CD1c-positive myeloid dendritic cell (primary cell): ENCODE measurements at regions not wholly inside any gene's neighbourhood (a gene's known extent, or its start where the extent isn't known, plus 50 kb on each side); places are given as distances from the start of the nearest gene placed in this dataset.
"Not testable (repeated sequence)": the region's sequence is repeated elsewhere in the genome, so short reads cannot be mapped to it uniquely, and the experiment has no call there.

ENCODE experiments used
- DNase-seq: peaks from one replicate; pipeline ENCODE4 v3.0.0-alpha.2; 2016; ENCODE audit errors: extremely low spot score

DNA sequence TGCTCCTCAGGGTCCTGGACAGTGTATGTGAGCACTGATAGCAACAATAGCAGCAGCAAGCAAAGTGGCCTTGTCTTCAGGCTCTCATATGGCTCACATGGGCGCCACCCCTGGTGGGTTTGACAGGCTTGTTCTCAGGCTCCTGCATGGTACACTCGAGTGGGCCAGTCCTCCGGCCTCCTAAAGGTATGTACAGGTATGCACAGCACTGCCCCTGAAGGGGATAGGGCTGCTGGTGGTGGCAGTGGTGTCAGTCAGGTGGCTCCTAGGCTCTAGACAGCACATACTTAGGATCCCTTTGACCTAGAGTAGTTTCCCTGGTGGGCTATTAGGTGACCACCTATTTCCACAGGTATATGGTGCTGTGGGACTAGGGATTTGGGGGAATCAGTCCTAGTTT, 79.8 kb downstream of the LGALS9B start:
- DNase-seq: not testable (repeated sequence)

DNA sequence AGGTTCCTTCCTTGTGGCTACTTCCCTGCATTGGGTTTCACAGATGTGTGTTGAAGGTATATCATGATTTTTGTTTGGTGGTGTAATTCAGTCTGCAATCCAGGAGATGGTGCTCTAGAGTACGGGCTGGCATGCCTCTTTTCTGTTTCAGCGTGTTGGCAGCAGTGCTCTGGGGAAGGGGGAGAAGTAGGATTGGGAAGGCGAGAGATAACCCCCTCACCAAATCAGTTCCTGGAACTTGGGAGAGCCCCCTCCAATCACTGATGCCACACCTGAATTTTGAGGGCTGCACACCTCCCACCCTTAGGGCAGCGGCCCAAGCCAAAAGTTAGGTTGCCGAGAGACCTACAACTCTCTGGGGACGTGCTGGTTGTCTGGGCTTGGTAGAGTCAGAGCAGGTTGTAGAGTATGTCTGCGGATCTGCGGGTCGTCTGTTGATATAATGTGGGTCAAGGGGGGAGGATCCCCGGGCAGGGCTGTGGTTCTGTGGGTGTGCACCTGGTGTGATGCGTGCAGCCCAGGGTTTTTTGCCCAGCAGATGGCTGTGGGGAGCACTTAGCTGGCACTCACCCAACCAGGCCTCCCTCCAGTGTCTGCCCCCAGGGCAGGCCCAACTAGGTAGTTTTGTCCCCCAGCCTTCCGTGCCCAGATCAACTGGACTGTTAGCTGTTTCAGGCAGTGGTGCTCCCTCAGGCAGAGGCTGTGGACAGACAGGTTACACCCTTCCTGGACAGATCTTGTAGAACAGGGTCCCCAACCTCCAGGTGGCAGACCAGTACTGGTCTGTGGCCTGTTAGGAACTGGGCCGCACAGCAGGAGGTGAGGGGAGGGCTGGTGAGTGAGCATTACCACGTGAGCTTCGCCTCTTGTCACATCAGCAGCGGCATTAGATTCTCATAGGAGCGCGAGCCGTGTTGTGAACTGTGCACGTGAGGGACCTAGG, 85.7 kb downstream of the LGALS9B start:
- peak; percentile 52 for DNase-seq

DNA sequence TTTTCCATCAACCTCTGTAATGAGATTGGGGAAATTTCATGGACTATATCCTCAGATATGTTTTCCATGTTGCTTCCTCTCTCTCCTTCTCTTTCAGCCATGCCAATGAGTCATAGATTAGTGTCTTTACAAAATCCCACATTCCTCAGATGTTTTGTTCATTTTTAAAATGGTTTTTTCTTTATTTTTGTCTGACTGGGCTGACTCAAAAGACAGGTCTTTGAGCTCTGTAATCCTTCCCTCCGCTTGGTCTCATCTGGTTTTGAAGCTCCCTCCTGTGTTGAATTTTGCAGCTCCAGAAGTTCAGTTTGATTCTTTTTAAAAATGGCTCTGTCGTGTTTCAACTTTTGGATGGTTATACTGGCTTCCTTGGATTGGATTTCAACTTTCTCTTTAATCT, 86.7 kb downstream of the LGALS9B start:
- DNase-seq: not testable (repeated sequence)

DNA sequence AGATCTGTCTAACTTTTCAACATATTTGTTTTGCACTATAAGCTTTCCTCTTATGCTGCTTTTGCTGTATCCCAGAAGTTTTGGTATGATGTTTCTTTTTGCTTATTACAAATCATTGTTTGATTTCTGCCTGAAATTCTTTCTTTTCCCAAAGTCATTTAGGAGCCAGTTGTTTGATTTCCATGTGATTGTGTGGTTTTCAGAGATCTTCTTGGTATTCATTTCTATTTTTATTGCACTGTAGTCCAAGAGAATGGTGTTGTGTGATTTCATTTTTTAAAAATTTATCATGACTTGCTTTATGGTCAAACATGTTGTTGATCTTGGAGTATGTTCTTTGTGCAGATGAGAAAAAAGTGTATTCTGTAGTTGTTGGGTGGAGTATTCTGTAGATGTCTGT, 88.1 kb downstream of the LGALS9B start:
- DNase-seq: not testable (repeated sequence)

DNA sequence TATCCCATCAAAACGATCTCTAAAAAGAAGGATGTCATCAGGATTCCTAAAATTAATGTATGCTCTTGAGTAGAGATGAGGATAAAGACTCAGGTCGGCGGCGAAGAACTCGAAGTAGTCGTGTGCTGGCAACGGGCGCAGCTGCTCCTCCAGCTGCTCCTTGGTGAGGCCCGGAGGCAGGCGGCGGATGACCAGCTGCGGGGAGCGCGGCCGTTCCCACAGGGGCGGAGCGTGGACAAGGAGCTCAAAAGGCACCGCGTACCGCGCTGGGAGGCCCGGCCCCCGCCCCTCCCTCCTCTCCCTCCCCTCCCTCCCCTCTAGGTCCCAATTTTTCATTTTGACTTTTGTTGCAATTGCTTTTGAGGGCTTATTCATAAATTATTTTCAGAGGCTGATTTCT, 90.7 kb downstream of the LGALS9B start:
- not testable (repeated sequence) for DNase-seq

DNA sequence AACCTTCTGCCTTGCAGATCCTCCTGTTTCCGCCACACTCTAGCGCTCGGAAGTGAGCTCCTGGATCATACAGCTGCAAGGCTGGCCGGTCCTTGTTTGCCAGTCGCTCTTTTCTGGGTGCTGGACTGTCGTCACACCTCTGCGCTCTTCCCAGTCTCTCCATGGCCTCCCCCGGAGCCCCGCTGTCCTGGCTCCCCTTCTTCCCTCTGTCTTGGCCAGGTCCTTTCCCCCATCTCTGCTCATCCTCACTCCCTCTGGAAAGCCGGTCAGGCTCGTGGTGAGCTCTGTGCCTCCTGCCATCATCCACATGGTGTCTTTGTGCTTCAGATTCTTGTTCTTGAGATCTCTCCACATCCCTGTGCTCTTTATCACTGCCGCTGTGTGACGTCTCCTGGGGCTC, 91.6 kb downstream of the LGALS9B start:
- not testable (repeated sequence) for DNase-seq
